Liver (tissue), 8 donors: ENCODE measurements at regions not wholly inside any gene's neighbourhood (a gene's known extent, or its start where the extent isn't known, plus 50 kb on each side); places are given as distances from the start of the nearest gene placed in this dataset.

Experiments
- DNase-seq: peaks from one replicate; pipeline ENCODE4 v3.0.0-alpha.2; 2017; ENCODE audit warnings: low spot score
- H3K27ac ChIP-seq, 2 donors: one replicate each; pipeline ENCODE4 v1.7.0; 2013; ENCODE audit warnings: inconsistent platforms in 2 of 2, low read length in 2 of 2, control low read depth in 1 of 2, low read depth in 1 of 2, mild to moderate bottlenecking in 1 of 2
- H3K27me3 ChIP-seq, 4 donors: one replicate each; pipeline versions ENCODE4 v1.6.1 to v1.7.0; 2013; ENCODE audit warnings: low read length in 3 of 4, inconsistent platforms in 1 of 4, mild to moderate bottlenecking in 1 of 4, moderate library complexity in 1 of 4; ENCODE audit not compliant: control insufficient read depth in 4 of 4, insufficient read depth in 4 of 4
- H3K36me3 ChIP-seq, 4 donors: one replicate each; pipeline versions ENCODE4 v1.6.1 to v1.7.0; 2013; ENCODE audit warnings: low read length in 3 of 4, mild to moderate bottlenecking in 3 of 4, low read depth in 1 of 4, moderate library complexity in 1 of 4; ENCODE audit not compliant: control insufficient read depth in 4 of 4, insufficient read depth in 3 of 4
- H3K4me1 ChIP-seq, 4 donors: one replicate each; pipeline versions ENCODE4 v1.6.1 to v1.7.0; 2013; ENCODE audit warnings: low read length in 3 of 4, mild to moderate bottlenecking in 3 of 4, moderate library complexity in 1 of 4; ENCODE audit not compliant: control insufficient read depth in 4 of 4, insufficient read depth in 4 of 4
- H3K4me3 ChIP-seq, 3 donors: one replicate each; pipeline versions ENCODE4 v1.6.1 to v1.7.0; 2013; ENCODE audit warnings: low read length in 3 of 3, control low read depth in 1 of 3, low read depth in 1 of 3, mild to moderate bottlenecking in 1 of 3
- H3K9ac ChIP-seq, 2 donors: one replicate each; pipeline ENCODE4 v1.7.0; 2013; ENCODE audit warnings: low read length in 2 of 2, mild to moderate bottlenecking in 2 of 2, moderate library complexity in 2 of 2, control low read depth in 1 of 2, low read depth in 1 of 2
- H3K9me3 ChIP-seq, 4 donors: one replicate each; pipeline versions ENCODE4 v1.6.1 to v1.7.0; 2013; ENCODE audit warnings: low read length in 3 of 4; ENCODE audit not compliant: control insufficient read depth in 4 of 4
- EGR1 ChIP-seq, 2 donors: IDR thresholded peaks; 2 replicates each; pipeline ENCODE4 v1.6.1; 2016 to 2018; ENCODE audit warnings: antibody characterized with exemption in 2 of 2, low read depth in 2 of 2
- FOXA1 ChIP-seq: IDR thresholded peaks from 2 replicates; pipeline ENCODE4 v1.6.1; 2016; ENCODE audit warnings: antibody characterized with exemption
- FOXA2 ChIP-seq: IDR thresholded peaks from 2 replicates; pipeline ENCODE4 v1.6.1; 2016; ENCODE audit warnings: antibody characterized with exemption
- GABPA ChIP-seq, 2 donors: IDR thresholded peaks in 1 of 2; conservative IDR thresholded peaks in 1 of 2; 2 replicates each; pipeline ENCODE4 v1.6.1; 2016; ENCODE audit warnings: antibody characterized with exemption in 2 of 2, mild to moderate bottlenecking in 1 of 2, moderate library complexity in 1 of 2
- HNF4G ChIP-seq: IDR thresholded peaks from 2 replicates; pipeline ENCODE4 v1.6.1; 2016; ENCODE audit warnings: antibody characterized with exemption
- JUND ChIP-seq, 2 donors: IDR thresholded peaks; 2 replicates each; pipeline ENCODE4 v1.6.1; 2016; ENCODE audit warnings: antibody characterized with exemption in 2 of 2
- NR2F2 ChIP-seq: IDR thresholded peaks from 2 replicates; pipeline ENCODE4 v1.6.1; 2016; ENCODE audit warnings: antibody characterized with exemption
- RAD21 ChIP-seq, 2 donors: IDR thresholded peaks; 2 replicates each; pipeline ENCODE4 v1.6.1; 2016; ENCODE audit warnings: antibody characterized with exemption in 2 of 2, mild to moderate bottlenecking in 2 of 2
- REST ChIP-seq: IDR thresholded peaks from 2 replicates; pipeline ENCODE4 v1.6.1; 2016; ENCODE audit warnings: antibody characterized with exemption, mild to moderate bottlenecking
- RXRA ChIP-seq, 2 donors: IDR thresholded peaks; 2 replicates each; pipeline ENCODE4 v1.6.1; 2017 to 2018; ENCODE audit warnings: antibody characterized with exemption in 2 of 2, mild to moderate bottlenecking in 1 of 2
- SP1 ChIP-seq: IDR thresholded peaks from 2 replicates; pipeline ENCODE4 v1.6.1; 2018; ENCODE audit warnings: antibody characterized with exemption, mild to moderate bottlenecking
- TAF1 ChIP-seq: conservative IDR thresholded peaks from 2 replicates; pipeline ENCODE4 v1.6.1; 2016; ENCODE audit warnings: antibody characterized with exemption, mild to moderate bottlenecking
- YY1 ChIP-seq: IDR thresholded peaks from 2 replicates; pipeline ENCODE4 v1.6.1; 2016; ENCODE audit warnings: antibody characterized with exemption, mild to moderate bottlenecking
- WGBS: extraction: QIAGEN DNeasy Blood & Tissue Kit; methylation state at CpG from one replicate; pipeline ENCODE4 v1.1.7; 2013; 5-methylcytosine and 5-hydroxymethylcytosine counted together
- TF ChIP-seq, protein P1 (sequence below): IDR thresholded peaks from 2 replicates; pipeline ENCODE4 v1.6.1; 2016; ENCODE audit warnings: antibody characterized with exemption
- TF ChIP-seq, protein P2 (sequence below): fragments of 150-350 bp; IDR thresholded peaks from 2 replicates; pipeline ENCODE4 v1.5.1; 2017; ENCODE audit warnings: improper control_type of control experiment, low read depth, low read length; ENCODE audit not compliant: missing input control
- TF ChIP-seq, protein P3 (sequence below): IDR thresholded peaks from 2 replicates; pipeline ENCODE4 v1.6.1; 2016; ENCODE audit warnings: antibody characterized with exemption
- donor health status: healthy.
- donor health status: healthy.
- donor health status: healthy.
- donor health status: healthy.
- donor health status: healthy.

DNA sequence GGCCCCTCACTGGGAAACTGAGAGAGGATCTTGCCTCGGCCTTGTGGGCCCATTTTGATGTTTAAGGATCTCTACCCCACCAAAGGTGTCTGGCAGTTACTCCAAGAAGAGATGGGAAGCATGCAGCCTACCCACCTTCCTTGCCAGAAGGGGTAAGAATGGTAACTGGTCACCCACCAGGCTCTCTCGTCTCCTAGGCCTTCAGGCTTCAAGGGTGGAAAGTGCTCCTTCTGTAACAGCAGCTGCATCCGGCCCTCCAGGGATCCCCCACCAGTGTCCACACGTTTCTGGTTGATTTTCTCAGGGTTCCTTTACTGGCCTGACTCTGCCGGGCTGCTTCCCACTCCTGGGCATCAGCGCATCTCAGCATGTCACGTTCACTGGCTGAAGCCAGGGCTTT, 204.4 kb upstream of the IRX1 start:
- 72% methylated on average over 7 of the region's 7 CpGs for WGBS
- H3K9ac ChIP-seq: no peak overlapping the region
- no peaks in the 10 kb centered on the region for H3K27me3 ChIP-seq
- H3K36me3 ChIP-seq: no peaks in the 10 kb centered on the region
- H3K4me3 ChIP-seq: no peak overlapping the region
- TF ChIP-seq NR2F2 (no peak), REST (no peak), RAD21 (IDR thresholded peaks at IDR 0.05) (no peak), TAF1 (no peak)
- peaks cover 0 to 2% (median 0%) of the 10 kb centered on the region in 4 donors for H3K9me3 ChIP-seq
- H3K27ac ChIP-seq: no peak overlapping the region
- no peaks in the 10 kb centered on the region for H3K4me1 ChIP-seq
- DNase-seq: no peak

DNA sequence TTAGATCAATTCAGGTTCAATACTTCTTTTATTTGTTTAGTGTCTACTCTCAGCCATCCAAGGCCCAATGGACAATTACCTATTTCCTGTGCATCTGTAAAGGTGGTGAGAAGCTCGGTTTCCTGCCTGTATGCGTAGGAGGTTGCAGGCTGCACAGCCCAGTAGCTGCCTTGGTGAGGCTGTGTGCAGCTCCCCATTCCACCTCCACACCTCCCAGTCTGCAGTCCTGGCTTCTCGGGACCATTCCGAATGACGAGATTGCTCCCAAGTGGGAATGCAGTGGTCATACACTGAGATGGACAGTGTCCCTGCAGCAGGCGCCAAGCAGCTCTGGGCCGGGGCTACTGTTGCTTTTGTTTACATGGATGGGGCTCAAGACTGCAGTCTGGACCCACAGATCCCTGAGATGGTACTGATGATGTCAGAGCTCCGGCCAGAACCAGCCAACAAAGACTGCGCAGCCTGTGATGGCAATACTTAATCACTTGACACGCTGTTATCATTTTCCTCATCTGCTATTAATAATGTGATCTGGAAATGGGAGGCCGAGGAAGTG, 206.1 kb upstream of the IRX1 start:
- H3K4me1 ChIP-seq: no peaks in the 10 kb centered on the region
- H3K9ac ChIP-seq: no peak overlapping the region
- H3K27ac ChIP-seq: no peak overlapping the region
- no peak for DNase-seq
- peaks cover 0 to 2% (median 0%) of the 10 kb centered on the region in 4 donors for H3K9me3 ChIP-seq
- no peaks in the 10 kb centered on the region for H3K36me3 ChIP-seq
- TF ChIP-seq SP1: no peak
- TF ChIP-seq, protein P1, sequence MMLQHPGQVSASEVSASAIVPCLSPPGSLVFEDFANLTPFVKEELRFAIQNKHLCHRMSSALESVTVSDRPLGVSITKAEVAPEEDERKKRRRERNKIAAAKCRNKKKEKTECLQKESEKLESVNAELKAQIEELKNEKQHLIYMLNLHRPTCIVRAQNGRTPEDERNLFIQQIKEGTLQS: no peak
- TF ChIP-seq NR2F2: no peak
- peaks cover 0 to 2% (median 0%) of the 10 kb centered on the region in 4 donors for H3K27me3 ChIP-seq
- 74% methylated on average over 11 of the region's 11 CpGs for WGBS
- no peak overlapping the region for H3K4me3 ChIP-seq

DNA sequence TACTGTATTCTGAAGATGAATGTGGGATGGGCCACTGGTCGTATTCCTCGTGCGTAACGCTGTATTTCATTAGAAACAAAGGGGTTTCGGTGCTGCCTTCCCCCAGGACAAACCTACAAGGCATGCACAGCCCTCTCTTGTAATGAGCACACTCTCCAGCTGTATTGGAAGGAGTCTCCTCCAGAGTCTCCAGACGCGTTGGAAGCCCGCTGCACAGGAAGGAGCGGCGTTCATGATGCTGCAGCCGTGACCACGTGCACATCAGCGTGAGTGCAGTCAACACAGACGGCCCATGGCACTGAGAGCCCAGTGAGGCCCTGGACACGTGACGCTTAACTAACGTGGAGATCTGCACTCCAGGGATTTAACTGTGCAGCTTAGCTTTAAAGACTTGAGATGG, 209.0 kb upstream of the IRX1 start:
- Histone ChIP-seq H3K4me3 (no peak overlapping the region), H3K9ac (no peak overlapping the region), H3K36me3 (no peaks in the 10 kb centered on the region), H3K27me3 (peaks cover 0 to 2% (median 0%) of the 10 kb centered on the region in 4 donors), H3K27ac (no peak overlapping the region), H3K9me3 (peaks cover 0 to 3% (median 0%) of the 10 kb centered on the region in 4 donors), H3K4me1 (no peaks in the 10 kb centered on the region)
- WGBS: 82% methylated on average over 17 of the region's 17 CpGs
- no peak for DNase-seq
- TF ChIP-seq, protein P1: no peak
- TF ChIP-seq RXRA (IDR thresholded peaks at IDR 0.05) (no peak), RAD21 (IDR thresholded peaks at IDR 0.05) (no peak), EGR1 (IDR thresholded peaks at IDR 0.05; ENCODE audit: low read depth in 2 of 2) (no peak), GABPA (IDR thresholded peaks at IDR 0.05 in 1 of 2, conservative IDR thresholded peaks at IDR 0.05 in 1 of 2) (no peak), FOXA1 (no peak), FOXA2 (no peak), HNF4G (no peak), YY1 (no peak), JUND (IDR thresholded peaks at IDR 0.05) (no peak), TAF1 (no peak), SP1 (no peak), NR2F2 (no peak), REST (no peak)
- TF ChIP-seq, protein P2, sequence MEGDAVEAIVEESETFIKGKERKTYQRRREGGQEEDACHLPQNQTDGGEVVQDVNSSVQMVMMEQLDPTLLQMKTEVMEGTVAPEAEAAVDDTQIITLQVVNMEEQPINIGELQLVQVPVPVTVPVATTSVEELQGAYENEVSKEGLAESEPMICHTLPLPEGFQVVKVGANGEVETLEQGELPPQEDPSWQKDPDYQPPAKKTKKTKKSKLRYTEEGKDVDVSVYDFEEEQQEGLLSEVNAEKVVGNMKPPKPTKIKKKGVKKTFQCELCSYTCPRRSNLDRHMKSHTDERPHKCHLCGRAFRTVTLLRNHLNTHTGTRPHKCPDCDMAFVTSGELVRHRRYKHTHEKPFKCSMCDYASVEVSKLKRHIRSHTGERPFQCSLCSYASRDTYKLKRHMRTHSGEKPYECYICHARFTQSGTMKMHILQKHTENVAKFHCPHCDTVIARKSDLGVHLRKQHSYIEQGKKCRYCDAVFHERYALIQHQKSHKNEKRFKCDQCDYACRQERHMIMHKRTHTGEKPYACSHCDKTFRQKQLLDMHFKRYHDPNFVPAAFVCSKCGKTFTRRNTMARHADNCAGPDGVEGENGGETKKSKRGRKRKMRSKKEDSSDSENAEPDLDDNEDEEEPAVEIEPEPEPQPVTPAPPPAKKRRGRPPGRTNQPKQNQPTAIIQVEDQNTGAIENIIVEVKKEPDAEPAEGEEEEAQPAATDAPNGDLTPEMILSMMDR: no peak
- TF ChIP-seq, protein P3, sequence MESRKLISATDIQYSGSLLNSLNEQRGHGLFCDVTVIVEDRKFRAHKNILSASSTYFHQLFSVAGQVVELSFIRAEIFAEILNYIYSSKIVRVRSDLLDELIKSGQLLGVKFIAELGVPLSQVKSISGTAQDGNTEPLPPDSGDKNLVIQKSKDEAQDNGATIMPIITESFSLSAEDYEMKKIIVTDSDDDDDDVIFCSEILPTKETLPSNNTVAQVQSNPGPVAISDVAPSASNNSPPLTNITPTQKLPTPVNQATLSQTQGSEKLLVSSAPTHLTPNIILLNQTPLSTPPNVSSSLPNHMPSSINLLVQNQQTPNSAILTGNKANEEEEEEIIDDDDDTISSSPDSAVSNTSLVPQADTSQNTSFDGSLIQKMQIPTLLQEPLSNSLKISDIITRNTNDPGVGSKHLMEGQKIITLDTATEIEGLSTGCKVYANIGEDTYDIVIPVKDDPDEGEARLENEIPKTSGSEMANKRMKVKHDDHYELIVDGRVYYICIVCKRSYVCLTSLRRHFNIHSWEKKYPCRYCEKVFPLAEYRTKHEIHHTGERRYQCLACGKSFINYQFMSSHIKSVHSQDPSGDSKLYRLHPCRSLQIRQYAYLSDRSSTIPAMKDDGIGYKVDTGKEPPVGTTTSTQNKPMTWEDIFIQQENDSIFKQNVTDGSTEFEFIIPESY: no peak
